Transverse colon (tissue), 4 donors: ENCODE measurements at regions not wholly inside any gene's neighbourhood (a gene's known extent, or its start where the extent isn't known, plus 50 kb on each side); places are given as distances from the start of the nearest gene placed in this dataset.

Experiments used
- DNase-seq: peaks from one replicate; pipeline ENCODE4 v3.0.0-alpha.2; 2019
- H3K27ac ChIP-seq, 4 donors: fragments of 200-600 bp; sonication (generic); 2 replicates each; pipeline ENCODE4 v1.5.1; 2016 to 2018; ENCODE audit warnings: inconsistent platforms in 4 of 4
- H3K27me3 ChIP-seq: fragments of 200-600 bp; sonication (generic); 2 replicates; pipeline ENCODE4 v1.5.1; 2017; ENCODE audit warnings: inconsistent platforms
- H3K36me3 ChIP-seq, 4 donors: fragments of 200-600 bp; sonication (generic); 2 replicates each; pipeline ENCODE4 v1.5.1; 2017 to 2019; ENCODE audit warnings: inconsistent platforms in 4 of 4
- H3K4me1 ChIP-seq, 4 donors: fragments of 200-600 bp; sonication (generic); 2 replicates each; pipeline ENCODE4 v1.5.1; 2017 to 2020; ENCODE audit warnings: inconsistent platforms in 4 of 4
- H3K4me3 ChIP-seq, 4 donors: fragments of 200-600 bp; sonication (generic); 1 replicate in 1 of 4; 2 replicates in 3 of 4; pipeline versions ENCODE4 v1.5.1 to v1.6.1; 2017 to 2019; ENCODE audit warnings: inconsistent platforms in 4 of 4
- H3K9me3 ChIP-seq, 2 donors: fragments of 200-600 bp; sonication (generic); 2 replicates each; pipeline ENCODE4 v1.5.1; 2017 to 2019; ENCODE audit warnings: inconsistent platforms in 2 of 2
- CTCF ChIP-seq, 5 experiments: fragments of 200-600 bp in 3 of 5; fragments of 450-650 bp in 2 of 5; sonication (generic) in 3 of 5; IDR thresholded peaks; 1 replicate in 2 of 5; 2 replicates in 3 of 5; pipeline ENCODE4 v1.5.1; 2016 to 2017; ENCODE audit warnings: antibody characterized with exemption in 5 of 5, inconsistent platforms in 3 of 5, mild to moderate bottlenecking in 2 of 5, moderate library complexity in 1 of 5
- EP300 ChIP-seq: sonication (generic); formaldehyde crosslinking; IDR thresholded peaks from one replicate; pipeline ENCODE4 v1.6.1; 2017; ENCODE audit warnings: antibody characterized with exemption, low read depth
- POLR2A ChIP-seq: fragments of 450-650 bp; IDR thresholded peaks from one replicate; pipeline ENCODE4 v1.6.1; 2016; ENCODE audit warnings: antibody characterized with exemption, mild to moderate bottlenecking, moderate library complexity
- POLR2AphosphoS5 ChIP-seq, 3 donors: sonication (generic); formaldehyde crosslinking; IDR thresholded peaks; one replicate each; pipeline ENCODE4 v1.6.1; 2016; ENCODE audit warnings: antibody characterized with exemption in 3 of 3
- WGBS, 2 donors: methylation state at CpG; one replicate each; pipeline ENCODE4 v1.1.5; 2018; ENCODE audit warnings: low coverage in 1 of 2; 5-methylcytosine and 5-hydroxymethylcytosine counted together
- in situ Hi-C, 4 donors: fragments of 200-750 bp; cut with MboI; loops; one replicate each; pipeline versions ENCODE4 v1.15.0 to v1.15.1; 2017; ENCODE audit warnings: low sequenced_read_pairs in 3 of 4, low pct_ligation_motif_present in 1 of 4, low pct_unique_long_range_greater_than_20kb in 1 of 4
- intact Hi-C: fragments of 100-400 bp; cut with DNase I; formaldehyde crosslinking; loops from one replicate; pipeline ENCODE4 v1.15.1; 2023; ENCODE audit warnings: low total_unique reads

GRCh38 chr10:78997635-78998618, 70.8 kb upstream of the ZMIZ1 start:
- H3K36me3 ChIP-seq, result no peaks in the 10 kb centered on the region
- TF ChIP-seq CTCF (IDR thresholded peaks at IDR 0.05), result no peak
- no peak for TF ChIP-seq POLR2A
- no peak for TF ChIP-seq EP300
- TF ChIP-seq POLR2AphosphoS5 (IDR thresholded peaks at IDR 0.05), result no peak
- no peak for DNase-seq
- peaks cover 0 to 6% (median 0%) of the 10 kb centered on the region in 4 donors for H3K4me1 ChIP-seq
- H3K9me3 ChIP-seq, result no peaks in the 10 kb centered on the region
- intact Hi-C loops, result no loop called here
- no peak overlapping the region for H3K27ac ChIP-seq
- no peaks in the 10 kb centered on the region for H3K27me3 ChIP-seq
- no peak overlapping the region for H3K4me3 ChIP-seq
- in situ Hi-C loops, result no loop called here
- WGBS, 2 donors, result 48 to 87% methylated on average over 3 to 10 of the region's 10 CpGs

- TF ChIP-seq EP300 (no peak), POLR2AphosphoS5 (IDR thresholded peaks at IDR 0.05) (no peak), POLR2A (no peak), CTCF (IDR thresholded peaks at IDR 0.05) (no peak)
- no peaks in the 10 kb centered on the region for H3K36me3 ChIP-seq
- intact Hi-C loops (no loop called here), in situ Hi-C loops (no loop called here)
- H3K27ac ChIP-seq, result no peak overlapping the region
- H3K4me1 ChIP-seq, result peaks cover 0 to 6% (median 0%) of the 10 kb centered on the region in 4 donors
- H3K27me3 ChIP-seq, result no peaks in the 10 kb centered on the region
- H3K4me3 ChIP-seq, result no peak overlapping the region
- DNase-seq, result no peak
- H3K9me3 ChIP-seq, result no peaks in the 10 kb centered on the region
- 68% methylated on average over 10 of the region's 10 CpGs; no CpG with 5 or more reads in 1 of the 2 donors for WGBS, 2 donors
Observed at GRCh38 chr10:79001082-79001885, 67.5 kb upstream of the ZMIZ1 start.

DNA sequence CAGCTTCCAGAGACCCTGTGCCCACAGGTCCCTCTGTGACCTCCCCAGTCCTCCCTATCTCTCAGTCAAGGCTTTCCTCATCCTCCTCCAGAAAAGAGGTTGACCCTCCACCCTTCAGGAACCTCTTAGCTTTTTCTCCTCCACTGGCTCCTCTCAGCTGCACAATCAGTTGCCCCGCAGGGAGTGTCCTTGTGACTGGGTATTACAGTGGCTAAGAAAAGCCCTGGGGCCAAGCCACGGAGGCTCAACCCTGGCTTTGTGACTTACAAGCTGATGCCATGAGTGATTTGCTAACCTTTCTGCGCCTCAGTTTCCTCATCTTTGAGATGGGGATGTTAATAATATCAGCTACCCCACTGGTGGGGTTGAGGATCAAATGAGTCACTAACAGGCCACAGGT, 66.4 kb upstream of the ZMIZ1 start:
- Histone ChIP-seq H3K4me1 (peaks cover 0 to 6% (median 0%) of the 10 kb centered on the region in 4 donors), H3K36me3 (no peaks in the 10 kb centered on the region), H3K9me3 (no peaks in the 10 kb centered on the region), H3K27me3 (no peaks in the 10 kb centered on the region), H3K4me3 (no peak overlapping the region), H3K27ac (no peak overlapping the region)
- intact Hi-C loops (no loop called here), in situ Hi-C loops (no loop called here)
- no peak for DNase-seq
- TF ChIP-seq EP300 (no peak), CTCF (IDR thresholded peaks at IDR 0.05) (no peak)
- WGBS, 2 donors, result 89% methylated on average over 3 of the region's 3 CpGs; no CpG with 5 or more reads in 1 of the 2 donors
